ENCODE measurements at regions not wholly inside any gene's neighbourhood (a gene's known extent, or its start where the extent isn't known, plus 50 kb on each side); places are given as distances from the start of the nearest gene placed in this dataset.
A peak's percentile ranks its signal among the peaks of the same experiment; 100 is the strongest.

DNA sequence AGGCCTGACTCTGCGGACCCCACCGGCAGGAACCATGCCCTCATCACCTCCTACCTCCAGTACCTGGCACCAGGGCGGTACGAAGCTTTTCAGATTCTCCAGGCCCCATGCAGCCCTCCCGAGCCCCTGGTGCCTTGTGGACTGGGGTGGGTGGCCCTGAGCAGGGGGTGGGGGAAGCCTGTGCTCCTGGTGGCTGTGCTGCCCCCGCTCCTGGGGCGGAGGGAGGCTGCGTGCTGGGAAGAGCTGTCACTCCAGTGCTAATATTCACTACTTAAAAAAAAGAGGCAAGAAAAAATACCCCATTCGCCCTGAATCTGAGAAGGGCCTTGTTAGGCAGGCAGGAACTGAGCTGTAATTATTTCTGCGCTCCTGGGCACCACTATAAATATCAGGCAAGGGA is 111.8 kb downstream of the ENGASE start:
- H3K4me3 Mint-ChIP-seq = no peak overlapping the region
- H3K36me3 Mint-ChIP-seq (ENCODE audit: low read depth) = no peaks in the 10 kb centered on the region
- intact Hi-C loops (cut with micrococcal nuclease) = no loop called here
- no peak for ATAC-seq
- TF ChIP-seq, protein P1, sequence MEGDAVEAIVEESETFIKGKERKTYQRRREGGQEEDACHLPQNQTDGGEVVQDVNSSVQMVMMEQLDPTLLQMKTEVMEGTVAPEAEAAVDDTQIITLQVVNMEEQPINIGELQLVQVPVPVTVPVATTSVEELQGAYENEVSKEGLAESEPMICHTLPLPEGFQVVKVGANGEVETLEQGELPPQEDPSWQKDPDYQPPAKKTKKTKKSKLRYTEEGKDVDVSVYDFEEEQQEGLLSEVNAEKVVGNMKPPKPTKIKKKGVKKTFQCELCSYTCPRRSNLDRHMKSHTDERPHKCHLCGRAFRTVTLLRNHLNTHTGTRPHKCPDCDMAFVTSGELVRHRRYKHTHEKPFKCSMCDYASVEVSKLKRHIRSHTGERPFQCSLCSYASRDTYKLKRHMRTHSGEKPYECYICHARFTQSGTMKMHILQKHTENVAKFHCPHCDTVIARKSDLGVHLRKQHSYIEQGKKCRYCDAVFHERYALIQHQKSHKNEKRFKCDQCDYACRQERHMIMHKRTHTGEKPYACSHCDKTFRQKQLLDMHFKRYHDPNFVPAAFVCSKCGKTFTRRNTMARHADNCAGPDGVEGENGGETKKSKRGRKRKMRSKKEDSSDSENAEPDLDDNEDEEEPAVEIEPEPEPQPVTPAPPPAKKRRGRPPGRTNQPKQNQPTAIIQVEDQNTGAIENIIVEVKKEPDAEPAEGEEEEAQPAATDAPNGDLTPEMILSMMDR (IDR thresholded peaks at IDR 0.05) = no peak
- ChIA-PET POLR2A (no interaction called here), CTCF (no interaction called here)
- no peak overlapping the region for H3K27ac Mint-ChIP-seq
- H3K4me1 Mint-ChIP-seq (ENCODE audit: low read depth) = peaks cover 2% of the 10 kb centered on the region
- H3K9me3 Mint-ChIP-seq = no peaks in the 10 kb centered on the region
- DNase-seq = no peak
- peaks cover 48% of the 10 kb centered on the region for H3K27me3 Mint-ChIP-seq

DNA sequence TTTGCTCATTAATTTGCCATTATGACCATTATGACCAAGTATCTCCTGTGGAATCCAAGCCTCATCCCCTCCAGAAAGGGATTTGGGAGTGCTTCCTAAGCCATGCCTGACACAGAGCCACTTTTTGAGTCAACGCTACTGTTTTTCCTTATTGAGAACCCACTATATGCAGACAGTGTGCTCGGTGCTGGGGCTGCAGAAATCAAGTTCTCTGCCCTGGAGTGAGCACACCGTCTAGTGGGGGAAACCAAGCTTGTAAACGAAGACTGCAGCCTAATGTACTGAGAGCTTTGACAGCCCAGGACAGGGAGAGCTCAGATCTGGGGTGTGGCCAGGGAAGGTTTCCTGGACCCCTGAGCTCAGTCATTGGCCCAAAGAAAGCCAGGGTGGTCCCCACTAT is 111.0 kb downstream of the ENGASE start:
- TF ChIP-seq, protein P1 (IDR thresholded peaks at IDR 0.05) = no peak
- ChIA-PET CTCF (no interaction called here), POLR2A (no interaction called here)
- no peak for DNase-seq
- Mint-ChIP-seq H3K36me3 (ENCODE audit: low read depth) (no peaks in the 10 kb centered on the region), H3K9me3 (no peaks in the 10 kb centered on the region), H3K27ac (no peak overlapping the region), H3K4me1 (ENCODE audit: low read depth) (peaks cover 2% of the 10 kb centered on the region), H3K4me3 (no peak overlapping the region), H3K27me3 (peaks cover 43% of the 10 kb centered on the region)
- intact Hi-C loops (cut with micrococcal nuclease) = no loop called here
- ATAC-seq = no peak

DNA sequence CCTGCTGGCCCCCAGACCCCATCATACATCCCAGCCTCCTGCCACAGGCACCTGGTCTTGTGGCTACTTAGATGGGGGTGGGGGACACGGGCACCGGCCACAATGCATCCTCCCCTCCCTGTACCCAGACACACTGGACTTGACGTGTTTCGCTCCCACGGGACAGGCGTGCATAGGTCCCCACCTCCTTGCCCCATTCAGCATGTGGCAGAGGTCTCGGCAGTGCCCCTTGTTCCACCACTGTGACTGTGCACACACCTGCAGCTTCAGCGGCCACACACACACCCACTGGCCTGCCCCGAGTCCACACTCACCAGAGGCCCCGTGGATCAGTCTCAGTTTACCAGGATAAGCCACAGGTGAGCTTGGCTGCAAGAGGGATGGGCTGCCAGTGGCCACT is 109.6 kb downstream of the ENGASE start:
- DNase-seq = no peak
- POLR2A ChIA-PET = no interaction called here
- CTCF ChIA-PET = no interaction called here
- TF ChIP-seq, protein P1 (IDR thresholded peaks at IDR 0.05) = no peak
- intact Hi-C loops (cut with micrococcal nuclease) = no loop called here
- Mint-ChIP-seq H3K4me3 (no peak overlapping the region), H3K9me3 (no peaks in the 10 kb centered on the region), H3K4me1 (ENCODE audit: low read depth) (peaks cover 2% of the 10 kb centered on the region), H3K36me3 (ENCODE audit: low read depth) (no peaks in the 10 kb centered on the region), H3K27me3 (peaks cover 40% of the 10 kb centered on the region), H3K27ac (no peak overlapping the region)
- ATAC-seq = no peak

DNA sequence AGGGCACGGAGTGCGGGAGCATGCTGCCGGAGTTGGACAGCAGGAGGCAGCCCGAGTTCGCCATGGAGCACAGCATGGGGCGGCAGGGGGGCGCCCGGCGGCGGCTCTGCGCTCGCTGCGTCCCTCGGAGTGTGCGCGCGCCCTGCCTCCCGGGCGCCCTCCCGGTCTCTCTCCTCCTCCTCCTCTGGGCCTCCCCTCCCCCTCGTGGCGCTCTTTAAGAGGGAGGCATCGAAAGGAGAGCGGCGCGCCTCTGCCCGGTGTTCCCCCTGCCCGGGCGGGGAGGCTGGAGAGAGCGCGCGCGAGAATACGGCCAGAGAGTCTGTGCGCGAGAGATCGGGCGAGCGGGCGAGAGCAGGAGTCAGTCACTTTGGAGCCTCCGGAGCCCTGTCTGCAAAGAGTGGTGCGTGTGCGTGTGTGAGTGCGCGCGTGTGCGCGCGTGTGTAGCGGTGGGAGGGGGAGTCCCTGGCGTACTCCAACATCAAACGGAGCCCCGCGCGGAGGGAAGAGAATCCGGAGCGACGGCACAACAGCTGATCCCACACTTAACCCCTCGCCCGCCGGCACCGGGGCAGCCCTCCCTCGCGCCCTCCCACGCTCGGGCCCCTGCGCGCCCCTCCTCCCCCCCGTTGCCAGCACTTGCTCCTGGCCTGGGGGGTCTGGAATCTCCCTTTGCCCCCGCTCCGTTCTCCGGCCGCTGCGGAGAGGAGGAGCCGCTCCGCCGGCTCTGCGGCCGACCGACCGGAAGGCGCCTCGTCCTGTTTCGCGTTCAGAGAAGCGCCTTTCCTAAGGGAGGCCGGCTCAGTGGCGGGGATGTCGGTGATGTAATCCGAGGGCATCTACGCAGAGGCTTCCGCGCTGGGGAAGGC is 108.9 kb downstream of the ENGASE start:
- Mint-ChIP-seq H3K9me3 (no peaks in the 10 kb centered on the region), H3K36me3 (ENCODE audit: low read depth) (no peaks in the 10 kb centered on the region), H3K27me3 (peaks cover 38% of the 10 kb centered on the region), H3K4me1 (ENCODE audit: low read depth) (peaks cover 2% of the 10 kb centered on the region), H3K4me3 (no peak overlapping the region), H3K27ac (no peak overlapping the region)
- TF ChIP-seq, protein P1 (IDR thresholded peaks at IDR 0.05) = no peak
- ChIA-PET CTCF (no interaction called here), POLR2A (no interaction called here)
- ATAC-seq (peak; percentile 62), DNase-seq (peak; percentile 24)
- intact Hi-C loops (cut with micrococcal nuclease) = no loop called here

DNA sequence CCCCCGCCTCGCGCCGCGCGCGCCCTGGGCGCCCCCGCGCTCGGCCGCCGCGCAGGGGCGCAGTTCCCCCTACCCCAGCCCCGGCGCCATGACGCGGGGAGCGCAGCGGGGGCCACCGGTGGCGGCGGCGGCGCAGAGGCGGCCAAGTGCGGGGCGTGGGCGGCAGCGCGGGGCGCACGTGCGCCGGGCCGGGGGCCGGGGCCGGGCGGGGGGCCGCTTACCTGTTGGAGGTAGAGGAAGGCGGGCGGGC is 108.3 kb downstream of the ENGASE start:
- ATAC-seq (no peak), DNase-seq (no peak)
- H3K36me3 Mint-ChIP-seq (ENCODE audit: low read depth) = no peaks in the 10 kb centered on the region
- intact Hi-C loops (cut with micrococcal nuclease) = no loop called here
- H3K27me3 Mint-ChIP-seq = peaks cover 38% of the 10 kb centered on the region
- ChIA-PET CTCF (no interaction called here), POLR2A (no interaction called here)
- TF ChIP-seq, protein P1 (IDR thresholded peaks at IDR 0.05) = no peak
- no peak overlapping the region for H3K27ac Mint-ChIP-seq
- peaks cover 2% of the 10 kb centered on the region for H3K4me1 Mint-ChIP-seq (ENCODE audit: low read depth)
- H3K4me3 Mint-ChIP-seq = no peak overlapping the region
- no peaks in the 10 kb centered on the region for H3K9me3 Mint-ChIP-seq
